ENCODE measurements at regions not wholly inside any gene's neighbourhood (a gene's known extent, or its start where the extent isn't known, plus 50 kb on each side); places are given as distances from the start of the nearest gene placed in this dataset.

DNA sequence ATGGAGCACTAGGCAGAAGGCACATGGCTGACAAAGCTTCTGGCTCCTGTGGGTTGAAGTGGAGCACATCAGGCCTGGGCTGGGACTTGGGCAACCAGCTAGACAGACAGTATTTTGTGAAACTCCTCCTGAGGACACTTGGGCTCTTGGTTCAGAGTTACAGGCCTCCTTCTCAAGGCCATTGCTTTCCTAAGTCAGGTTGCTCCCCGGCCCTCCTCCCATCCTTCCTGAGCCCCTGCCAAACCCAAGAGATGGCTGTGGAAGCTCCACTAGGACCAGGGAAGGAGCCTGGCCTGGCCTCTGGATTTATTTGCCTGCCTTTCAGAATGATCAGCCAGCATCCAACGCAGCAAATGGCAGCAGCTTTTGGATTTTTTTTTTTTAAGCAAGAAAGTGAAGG lies 56.3 kb downstream of the MAGEF1 start:
- ATAC-seq (ENCODE audit: low read depth) (no peak), DNase-seq (no peak)
- Histone ChIP-seq H3K9me3 (ENCODE audit: control extremely low read depth in 1 of 3, control insufficient read depth in 2 of 3, insufficient read depth in 1 of 3, low read length in 2 of 3) (peaks cover 0 to 9% (median 0%) of the 10 kb centered on the region in 3 donors), H3K27ac (ENCODE audit: low read length in 2 of 2) (no peak overlapping the region), H3K36me3 (replicated peaks in 1 of 2; ENCODE audit: control extremely low read depth in 1 of 2, control insufficient read depth in 1 of 2, extremely low read depth in 1 of 2, insufficient read depth in 2 of 2, low read length in 1 of 2) (no peaks in the 10 kb centered on the region), H2AFZ (ENCODE audit: insufficient read depth, low read depth, low read length, poor library complexity, severe bottlenecking) (no peak overlapping the region), H4K20me1 (ENCODE audit: control insufficient read depth, insufficient read depth, low read length, poor library complexity, severe bottlenecking) (no peaks in the 10 kb centered on the region), H3K79me2 (ENCODE audit: control insufficient read depth, insufficient read depth, low read length) (no peaks in the 10 kb centered on the region), H3K27me3 (replicated peaks in 1 of 4; ENCODE audit: control extremely low read depth in 1 of 4, control insufficient read depth in 3 of 4, insufficient read depth in 4 of 4, low read length in 3 of 4) (peaks cover 0 to 2% (median 0%) of the 10 kb centered on the region in 4 experiments), H3K4me3 (ENCODE audit: control extremely low read depth in 1 of 5, extremely low read depth in 1 of 5, insufficient read depth in 1 of 5, low read depth in 2 of 5, low read length in 4 of 5) (no peak overlapping the region), H3K9ac (ENCODE audit: low read length) (no peak overlapping the region), H3K4me1 (ENCODE audit: control insufficient read depth in 2 of 2, insufficient read depth in 2 of 2, low read length in 2 of 2) (no peaks in the 10 kb centered on the region), H3K4me2 (replicated peaks; ENCODE audit: low read depth, low read length, poor library complexity, severe bottlenecking) (no peak overlapping the region)
- H3K4me1 Mint-ChIP-seq = peaks cover 4% of the 10 kb centered on the region
- POLR2A ChIA-PET = no interaction called here
- H3K9me3 Mint-ChIP-seq (ENCODE audit: insufficient read depth) = no peaks in the 10 kb centered on the region
- WGBS (ENCODE audit: insufficient coverage) = 100% methylated on average over 2 of the region's 2 CpGs
- no peak overlapping the region for H3K4me3 Mint-ChIP-seq
- CTCF ChIA-PET = interaction anchor here (1.4 kb wide), 1 partner anchor 72 kb away, joined by 3 read pairs; no protein-coding TSS in a partner anchor
- no peak for TF ChIP-seq EZH2 (IDR thresholded peaks at IDR 0.05; ENCODE audit: borderline replicate concordance, insufficient read depth, low read depth, low read length, poor library complexity, severe bottlenecking)
- TF ChIP-seq, protein P1, sequence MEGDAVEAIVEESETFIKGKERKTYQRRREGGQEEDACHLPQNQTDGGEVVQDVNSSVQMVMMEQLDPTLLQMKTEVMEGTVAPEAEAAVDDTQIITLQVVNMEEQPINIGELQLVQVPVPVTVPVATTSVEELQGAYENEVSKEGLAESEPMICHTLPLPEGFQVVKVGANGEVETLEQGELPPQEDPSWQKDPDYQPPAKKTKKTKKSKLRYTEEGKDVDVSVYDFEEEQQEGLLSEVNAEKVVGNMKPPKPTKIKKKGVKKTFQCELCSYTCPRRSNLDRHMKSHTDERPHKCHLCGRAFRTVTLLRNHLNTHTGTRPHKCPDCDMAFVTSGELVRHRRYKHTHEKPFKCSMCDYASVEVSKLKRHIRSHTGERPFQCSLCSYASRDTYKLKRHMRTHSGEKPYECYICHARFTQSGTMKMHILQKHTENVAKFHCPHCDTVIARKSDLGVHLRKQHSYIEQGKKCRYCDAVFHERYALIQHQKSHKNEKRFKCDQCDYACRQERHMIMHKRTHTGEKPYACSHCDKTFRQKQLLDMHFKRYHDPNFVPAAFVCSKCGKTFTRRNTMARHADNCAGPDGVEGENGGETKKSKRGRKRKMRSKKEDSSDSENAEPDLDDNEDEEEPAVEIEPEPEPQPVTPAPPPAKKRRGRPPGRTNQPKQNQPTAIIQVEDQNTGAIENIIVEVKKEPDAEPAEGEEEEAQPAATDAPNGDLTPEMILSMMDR (IDR thresholded peaks at IDR 0.05) = no peak
- H3K27me3 Mint-ChIP-seq = no peaks in the 10 kb centered on the region
- H3K27ac Mint-ChIP-seq = no peak overlapping the region
- intact Hi-C loops (cut with micrococcal nuclease) = no loop called here

DNA sequence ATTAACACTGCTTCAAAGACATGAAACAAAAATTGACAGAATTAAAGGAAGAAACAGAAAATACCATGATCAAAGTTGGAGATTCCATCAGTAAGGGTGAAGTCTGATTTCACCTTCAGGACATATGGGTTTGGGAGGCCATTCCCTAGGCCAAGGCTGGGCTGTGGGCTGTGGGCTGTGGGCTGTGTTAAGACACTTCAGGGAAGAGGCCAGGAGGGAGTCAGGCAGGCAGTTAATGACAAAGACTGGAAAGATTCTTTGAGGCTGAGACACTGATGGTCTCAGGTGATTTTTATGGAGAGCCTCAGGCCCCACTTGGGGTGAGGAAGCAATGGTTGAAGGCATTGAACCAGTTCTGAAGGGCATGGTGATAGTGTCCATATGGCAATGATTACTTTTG lies 57.5 kb downstream of the MAGEF1 start:
- CTCF ChIA-PET = no interaction called here
- ATAC-seq (ENCODE audit: low read depth) = no peak
- H2AFZ ChIP-seq (ENCODE audit: insufficient read depth, low read depth, low read length, poor library complexity, severe bottlenecking) = no peak overlapping the region

More for the DNA sequence above, 57.5 kb downstream of the MAGEF1 start:
- no peak overlapping the region for H3K4me2 ChIP-seq (replicated peaks; ENCODE audit: low read depth, low read length, poor library complexity, severe bottlenecking)
- DNase-seq = no peak
- TF ChIP-seq, protein P1 (IDR thresholded peaks at IDR 0.05) = no peak
- no peak for TF ChIP-seq EZH2 (IDR thresholded peaks at IDR 0.05; ENCODE audit: borderline replicate concordance, insufficient read depth, low read depth, low read length, poor library complexity, severe bottlenecking)
- no peaks in the 10 kb centered on the region for H3K36me3 ChIP-seq (replicated peaks in 1 of 2; ENCODE audit: control extremely low read depth in 1 of 2, control insufficient read depth in 1 of 2, extremely low read depth in 1 of 2, insufficient read depth in 2 of 2, low read length in 1 of 2)
- no peaks in the 10 kb centered on the region for H3K27me3 Mint-ChIP-seq
- intact Hi-C loops (cut with micrococcal nuclease) = no loop called here
- H3K9ac ChIP-seq (ENCODE audit: low read length) = no peak overlapping the region
- H3K4me1 ChIP-seq (ENCODE audit: control insufficient read depth in 2 of 2, insufficient read depth in 2 of 2, low read length in 2 of 2) = no peaks in the 10 kb centered on the region
- H3K9me3 Mint-ChIP-seq (ENCODE audit: insufficient read depth) = no peaks in the 10 kb centered on the region
- no peaks in the 10 kb centered on the region for H3K79me2 ChIP-seq (ENCODE audit: control insufficient read depth, insufficient read depth, low read length)
- H4K20me1 ChIP-seq (ENCODE audit: control insufficient read depth, insufficient read depth, low read length, poor library complexity, severe bottlenecking) = no peaks in the 10 kb centered on the region
- peaks cover 0 to 9% (median 0%) of the 10 kb centered on the region in 3 donors for H3K9me3 ChIP-seq (ENCODE audit: control extremely low read depth in 1 of 3, control insufficient read depth in 2 of 3, insufficient read depth in 1 of 3, low read length in 2 of 3)
- H3K27ac ChIP-seq (ENCODE audit: low read length in 2 of 2) = no peak overlapping the region
- POLR2A ChIA-PET = no interaction called here
- peaks cover 0 to 2% (median 0%) of the 10 kb centered on the region in 4 experiments for H3K27me3 ChIP-seq (replicated peaks in 1 of 4; ENCODE audit: control extremely low read depth in 1 of 4, control insufficient read depth in 3 of 4, insufficient read depth in 4 of 4, low read length in 3 of 4)
- no peak overlapping the region for H3K27ac Mint-ChIP-seq
- H3K4me1 Mint-ChIP-seq = peaks cover 4% of the 10 kb centered on the region
- no peak overlapping the region for H3K4me3 Mint-ChIP-seq
- H3K4me3 ChIP-seq (ENCODE audit: control extremely low read depth in 1 of 5, extremely low read depth in 1 of 5, insufficient read depth in 1 of 5, low read depth in 2 of 5, low read length in 4 of 5) = no peak overlapping the region

Measured in B cell (primary cell).